ENCODE measurements at regions not wholly inside any gene's neighbourhood (a gene's known extent, or its start where the extent isn't known, plus 50 kb on each side); places are given as distances from the start of the nearest gene placed in this dataset.

DNA sequence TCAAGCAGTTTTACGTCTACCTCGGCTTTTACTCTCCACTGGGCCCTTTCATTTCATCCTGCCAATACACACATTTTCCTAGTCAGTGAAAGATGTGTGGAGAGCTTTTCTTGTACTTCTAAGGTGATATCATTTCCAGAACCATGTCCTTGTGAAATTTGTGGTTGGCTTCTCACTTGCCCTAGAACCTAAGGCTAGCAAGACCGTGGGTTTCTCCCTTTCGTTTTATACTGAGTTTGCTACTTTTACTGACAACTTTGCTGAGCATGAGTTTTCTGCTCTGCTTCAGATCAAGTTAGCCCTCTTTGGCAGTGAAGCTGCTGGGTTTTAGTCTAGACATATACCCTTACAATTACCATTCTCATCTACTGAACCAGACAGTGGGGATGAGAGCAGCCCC is 95.7 kb upstream of the FRMPD4 start:
- H3K9me3 ChIP-seq (ENCODE audit: insufficient read depth, low read length, severe bottlenecking), result no peaks in the 10 kb centered on the region
- no peak overlapping the region for H2AFZ ChIP-seq (ENCODE audit: low read depth, low read length)
- no peak overlapping the region for H3K4me2 ChIP-seq (ENCODE audit: insufficient read depth, low read length)
- no peak overlapping the region for H3K4me3 ChIP-seq (ENCODE audit: low read depth in 1 of 2, low read length in 2 of 2)
- no peaks in the 10 kb centered on the region for H3K36me3 ChIP-seq (ENCODE audit: insufficient read depth, low read length)
- H4K20me1 ChIP-seq (ENCODE audit: insufficient read depth, low read length), result no peaks in the 10 kb centered on the region
- H3K4me1 ChIP-seq (ENCODE audit: insufficient read depth, low read length), result no peaks in the 10 kb centered on the region
- H3K9ac ChIP-seq (ENCODE audit: low read depth, low read length), result no peak overlapping the region
- no peak overlapping the region for H3K27ac ChIP-seq (ENCODE audit: low read length)
- TF ChIP-seq, protein P1, sequence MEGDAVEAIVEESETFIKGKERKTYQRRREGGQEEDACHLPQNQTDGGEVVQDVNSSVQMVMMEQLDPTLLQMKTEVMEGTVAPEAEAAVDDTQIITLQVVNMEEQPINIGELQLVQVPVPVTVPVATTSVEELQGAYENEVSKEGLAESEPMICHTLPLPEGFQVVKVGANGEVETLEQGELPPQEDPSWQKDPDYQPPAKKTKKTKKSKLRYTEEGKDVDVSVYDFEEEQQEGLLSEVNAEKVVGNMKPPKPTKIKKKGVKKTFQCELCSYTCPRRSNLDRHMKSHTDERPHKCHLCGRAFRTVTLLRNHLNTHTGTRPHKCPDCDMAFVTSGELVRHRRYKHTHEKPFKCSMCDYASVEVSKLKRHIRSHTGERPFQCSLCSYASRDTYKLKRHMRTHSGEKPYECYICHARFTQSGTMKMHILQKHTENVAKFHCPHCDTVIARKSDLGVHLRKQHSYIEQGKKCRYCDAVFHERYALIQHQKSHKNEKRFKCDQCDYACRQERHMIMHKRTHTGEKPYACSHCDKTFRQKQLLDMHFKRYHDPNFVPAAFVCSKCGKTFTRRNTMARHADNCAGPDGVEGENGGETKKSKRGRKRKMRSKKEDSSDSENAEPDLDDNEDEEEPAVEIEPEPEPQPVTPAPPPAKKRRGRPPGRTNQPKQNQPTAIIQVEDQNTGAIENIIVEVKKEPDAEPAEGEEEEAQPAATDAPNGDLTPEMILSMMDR (IDR thresholded peaks at IDR 0.05; ENCODE audit: borderline replicate concordance, extremely low read depth, low read length, poor library complexity, severe bottlenecking), result no peak
- TF ChIP-seq EZH2 (IDR thresholded peaks at IDR 0.05; ENCODE audit: borderline replicate concordance, low read depth, low read length, severe bottlenecking), result no peak
- no peaks in the 10 kb centered on the region for H3K79me2 ChIP-seq (ENCODE audit: insufficient read depth, low read length)
- ATAC-seq (ENCODE audit: insufficient read depth, low read depth) (no peak), DNase-seq (no peak)
- no peaks in the 10 kb centered on the region for H3K27me3 ChIP-seq (ENCODE audit: insufficient read depth, low read length, poor library complexity)

DNA sequence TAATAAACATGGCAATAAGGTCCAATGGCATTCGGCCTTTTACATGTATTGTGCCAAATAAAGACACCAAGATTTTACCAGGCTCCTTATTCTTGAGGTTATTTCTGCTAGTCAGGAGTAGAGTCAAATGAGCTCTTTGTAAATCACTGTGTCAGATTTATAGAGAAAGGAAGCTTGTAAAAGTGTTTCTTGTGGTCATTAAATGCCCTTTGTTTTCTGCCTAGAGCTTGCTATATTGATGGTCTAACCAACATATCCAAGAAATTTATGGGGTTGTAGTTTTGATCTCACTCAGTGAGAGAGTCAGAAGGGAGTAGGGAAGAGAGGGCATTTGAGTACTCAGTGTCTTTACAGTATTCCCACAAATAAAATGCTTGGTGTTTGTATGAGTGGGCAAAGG is 86.2 kb upstream of the FRMPD4 start:
- no peak for TF ChIP-seq EZH2 (IDR thresholded peaks at IDR 0.05; ENCODE audit: borderline replicate concordance, low read depth, low read length, severe bottlenecking)
- TF ChIP-seq, protein P1 (IDR thresholded peaks at IDR 0.05; ENCODE audit: borderline replicate concordance, extremely low read depth, low read length, poor library complexity, severe bottlenecking), result no peak
- H4K20me1 ChIP-seq (ENCODE audit: insufficient read depth, low read length), result no peaks in the 10 kb centered on the region

DNA sequence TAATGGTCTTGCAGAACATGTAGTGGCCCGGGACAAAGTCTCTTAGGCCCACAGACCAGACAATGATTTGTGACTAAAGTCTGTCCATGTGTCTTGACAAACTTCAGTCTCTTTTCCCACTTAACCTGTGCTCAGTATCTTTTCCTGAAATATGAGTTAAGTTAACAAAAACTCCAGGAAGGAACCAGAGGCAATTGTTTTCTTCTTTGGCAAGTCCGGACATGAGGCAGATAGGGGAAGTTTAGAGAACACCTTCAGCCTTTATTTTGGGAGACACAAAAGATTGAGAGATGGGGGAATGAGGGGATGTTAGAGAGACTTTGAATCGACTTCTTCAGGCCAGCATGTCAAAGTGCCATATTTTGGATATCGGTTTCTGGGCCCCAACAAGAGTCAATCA is 80.2 kb upstream of the FRMPD4 start:
- no peak for DNase-seq
- H3K4me1 ChIP-seq (ENCODE audit: insufficient read depth, low read length), result no peaks in the 10 kb centered on the region
- H3K9me3 ChIP-seq (ENCODE audit: insufficient read depth, low read length, severe bottlenecking), result no peaks in the 10 kb centered on the region
- H3K4me3 ChIP-seq (ENCODE audit: low read depth in 1 of 2, low read length in 2 of 2), result no peak overlapping the region
- H3K27me3 ChIP-seq (ENCODE audit: insufficient read depth, low read length, poor library complexity), result no peaks in the 10 kb centered on the region
- ATAC-seq (ENCODE audit: insufficient read depth, low read depth), result no peak
- H2AFZ ChIP-seq (ENCODE audit: low read depth, low read length), result no peak overlapping the region
- H3K36me3 ChIP-seq (ENCODE audit: insufficient read depth, low read length), result no peaks in the 10 kb centered on the region
- H3K9ac ChIP-seq (ENCODE audit: low read depth, low read length), result no peak overlapping the region
- H3K79me2 ChIP-seq (ENCODE audit: insufficient read depth, low read length), result no peaks in the 10 kb centered on the region
- TF ChIP-seq, protein P1 (IDR thresholded peaks at IDR 0.05; ENCODE audit: borderline replicate concordance, extremely low read depth, low read length, poor library complexity, severe bottlenecking), result no peak
- no peak for TF ChIP-seq EZH2 (IDR thresholded peaks at IDR 0.05; ENCODE audit: borderline replicate concordance, low read depth, low read length, severe bottlenecking)
- no peak overlapping the region for H3K4me2 ChIP-seq (ENCODE audit: insufficient read depth, low read length)
- H3K27ac ChIP-seq (ENCODE audit: low read length), result no peak overlapping the region
- H4K20me1 ChIP-seq (ENCODE audit: insufficient read depth, low read length), result no peaks in the 10 kb centered on the region

More for the DNA sequence above, 86.2 kb upstream of the FRMPD4 start:
- Histone ChIP-seq H3K27ac (ENCODE audit: low read length) (no peak overlapping the region), H3K4me2 (ENCODE audit: insufficient read depth, low read length) (no peak overlapping the region), H3K79me2 (ENCODE audit: insufficient read depth, low read length) (no peaks in the 10 kb centered on the region), H3K4me3 (ENCODE audit: low read depth in 1 of 2, low read length in 2 of 2) (no peak overlapping the region), H3K36me3 (ENCODE audit: insufficient read depth, low read length) (no peaks in the 10 kb centered on the region), H3K9ac (ENCODE audit: low read depth, low read length) (no peak overlapping the region), H3K9me3 (ENCODE audit: insufficient read depth, low read length, severe bottlenecking) (no peaks in the 10 kb centered on the region), H2AFZ (ENCODE audit: low read depth, low read length) (no peak overlapping the region), H3K4me1 (ENCODE audit: insufficient read depth, low read length) (no peaks in the 10 kb centered on the region), H3K27me3 (ENCODE audit: insufficient read depth, low read length, poor library complexity) (no peaks in the 10 kb centered on the region)
- ATAC-seq (ENCODE audit: insufficient read depth, low read depth) (no peak), DNase-seq (no peak)

Measured in DND-41 (cell line).